ENCODE measurements at regions not wholly inside any gene's neighbourhood (a gene's known extent, or its start where the extent isn't known, plus 50 kb on each side); places are given as distances from the start of the nearest gene placed in this dataset.
A peak's percentile ranks its signal among the peaks of the same experiment; 100 is the strongest.
"Not testable (repeated sequence)": the region's sequence is repeated elsewhere in the genome, so short reads cannot be mapped to it uniquely, and the experiment has no call there.

- no peak for DNase-seq
These were observed 148.9 kb upstream of the CADM1 start for GRCh38 chr11:115653076-115653475.

- no peak for DNase-seq
These were observed 148.3 kb upstream of the CADM1 start for GRCh38 chr11:115652496-115652895.

DNA sequence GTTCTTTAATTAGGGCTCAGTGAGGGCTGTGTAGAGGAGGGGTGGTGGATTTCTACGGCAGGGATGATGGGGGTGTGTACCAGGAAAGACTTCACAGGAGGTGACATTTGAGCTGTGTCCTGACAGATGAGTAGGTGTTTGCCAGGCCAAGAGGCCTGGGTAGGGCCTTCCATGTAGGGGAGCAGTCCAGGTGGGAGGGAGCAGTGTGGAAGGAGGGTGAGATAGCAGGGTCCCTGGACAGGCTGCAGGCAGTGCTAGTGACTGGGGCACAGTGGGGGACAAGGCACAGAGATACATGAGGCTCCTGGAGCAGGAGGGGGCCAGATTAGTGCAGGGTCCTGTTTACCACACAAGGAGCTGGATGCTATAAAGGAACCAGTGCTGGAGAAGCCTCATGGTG lies 147.9 kb upstream of the CADM1 start:
- no peak for DNase-seq

- DNase-seq = no peak
These were observed 145.2 kb upstream of the CADM1 start for GRCh38 chr11:115649461-115649860.

- DNase-seq = no peak
These were observed 141.6 kb upstream of the CADM1 start for GRCh38 chr11:115645631-115646317.

DNA sequence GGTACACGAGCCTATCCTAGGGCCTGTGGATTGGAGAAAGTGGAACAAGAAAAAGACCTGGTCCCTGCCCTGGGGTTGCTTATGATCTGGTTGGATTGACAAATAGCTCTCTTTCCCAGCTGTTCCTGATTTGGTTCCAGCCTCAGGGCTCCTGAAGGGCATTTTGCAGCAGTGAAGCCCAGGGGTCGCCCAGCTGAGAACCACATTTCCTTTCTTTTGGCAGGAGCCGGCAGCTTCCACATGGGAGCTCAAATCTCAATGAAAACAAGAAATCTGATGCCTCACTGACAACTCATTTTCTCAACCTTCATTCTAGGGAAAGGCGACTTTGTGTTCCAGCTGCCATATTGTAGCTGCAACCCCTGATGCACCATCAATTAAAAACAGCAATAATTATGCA lies 140.6 kb upstream of the CADM1 start:
- DNase-seq = no peak

DNA sequence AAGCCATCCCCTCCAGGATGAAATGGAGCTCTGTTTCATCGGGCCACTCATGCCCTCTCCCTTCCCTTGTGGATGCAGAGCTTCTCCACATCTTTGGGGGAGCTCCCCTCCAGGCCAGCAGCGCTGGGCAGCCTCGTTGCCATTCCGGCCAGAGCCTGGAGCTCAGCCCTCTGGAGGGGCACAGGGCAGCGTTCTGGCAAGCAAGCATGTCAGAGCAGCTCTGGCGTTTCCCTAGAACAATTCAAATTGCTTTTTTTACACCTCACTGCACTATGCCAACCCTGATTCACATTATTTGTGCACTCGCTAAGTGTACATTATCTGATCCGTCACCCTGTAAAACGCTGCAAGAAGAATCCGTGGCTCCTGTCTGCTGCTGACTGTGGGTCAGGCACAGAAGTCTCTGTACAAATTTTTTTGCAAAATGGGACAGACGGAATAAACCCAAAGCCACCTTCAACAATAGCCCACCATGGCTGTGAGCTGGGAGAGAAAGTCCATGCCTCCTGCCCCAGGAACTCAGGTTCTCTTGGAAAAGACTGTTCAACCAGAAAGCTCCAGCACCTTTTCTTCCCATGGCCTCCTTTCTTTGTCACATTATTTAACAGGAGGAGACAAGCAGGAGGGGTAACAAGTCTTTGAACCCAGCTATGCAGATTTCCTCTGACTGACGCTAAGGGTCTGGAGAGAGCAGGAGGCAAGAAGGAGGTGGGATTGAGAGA lies 139.5 kb upstream of the CADM1 start:
- DNase-seq = no peak

GRCh38 chr11:115642660-115643059 lies 138.4 kb upstream of the CADM1 start:
- no peak for DNase-seq

- no peak for DNase-seq
These were observed 133.5 kb upstream of the CADM1 start for GRCh38 chr11:115637599-115638241.

- DNase-seq = no peak
These were observed 132.7 kb upstream of the CADM1 start for GRCh38 chr11:115636753-115637527.

DNA sequence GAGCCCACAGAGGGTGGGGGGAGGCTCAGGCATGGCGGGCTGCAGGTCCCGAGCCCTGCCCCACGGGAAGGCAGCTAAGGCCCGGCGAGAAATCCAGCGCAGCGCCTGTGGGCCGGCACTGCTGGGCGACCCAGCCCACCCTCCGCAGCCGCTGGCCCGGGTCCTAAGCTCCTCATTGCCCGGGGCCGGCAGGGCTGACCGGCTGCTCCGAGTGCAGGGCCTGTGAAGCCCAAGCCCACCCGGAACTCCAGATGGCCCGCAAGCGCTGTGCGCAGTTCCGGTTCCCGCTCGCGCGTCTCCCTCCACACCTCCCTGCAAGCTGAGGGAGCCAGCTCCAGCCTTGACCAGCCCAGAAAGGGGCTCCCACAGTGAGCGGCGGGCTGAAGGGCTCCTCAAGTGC lies 129.8 kb upstream of the CADM1 start:
- not testable (repeated sequence) for DNase-seq

- DNase-seq = no peak
These were observed 127.8 kb upstream of the CADM1 start for GRCh38 chr11:115632061-115632460.

DNA sequence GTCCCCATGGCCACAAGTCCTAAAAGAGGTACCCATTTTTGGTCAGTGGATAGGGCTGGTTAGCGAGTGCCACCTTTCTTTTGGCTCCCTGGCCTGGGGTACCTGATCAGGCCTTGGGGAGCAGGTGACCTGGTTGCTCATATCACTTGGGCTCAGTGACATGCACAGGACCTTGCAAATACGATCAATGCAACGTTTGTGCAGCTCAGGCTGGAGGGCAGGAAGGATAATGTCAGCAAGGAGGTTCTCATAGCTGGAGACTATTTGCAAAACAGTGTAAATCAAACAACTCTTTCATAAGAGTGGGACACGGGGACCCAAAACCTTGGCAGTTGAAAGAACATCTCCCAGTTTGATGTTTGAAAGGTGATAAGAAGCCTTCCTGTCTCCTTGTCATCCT lies 127.4 kb upstream of the CADM1 start:
- DNase-seq = no peak

- no peak for DNase-seq
These were observed 126.0 kb upstream of the CADM1 start for GRCh38 chr11:115630214-115630613.

GRCh38 chr11:115629456-115630015 lies 125.3 kb upstream of the CADM1 start:
- no peak for DNase-seq

DNA sequence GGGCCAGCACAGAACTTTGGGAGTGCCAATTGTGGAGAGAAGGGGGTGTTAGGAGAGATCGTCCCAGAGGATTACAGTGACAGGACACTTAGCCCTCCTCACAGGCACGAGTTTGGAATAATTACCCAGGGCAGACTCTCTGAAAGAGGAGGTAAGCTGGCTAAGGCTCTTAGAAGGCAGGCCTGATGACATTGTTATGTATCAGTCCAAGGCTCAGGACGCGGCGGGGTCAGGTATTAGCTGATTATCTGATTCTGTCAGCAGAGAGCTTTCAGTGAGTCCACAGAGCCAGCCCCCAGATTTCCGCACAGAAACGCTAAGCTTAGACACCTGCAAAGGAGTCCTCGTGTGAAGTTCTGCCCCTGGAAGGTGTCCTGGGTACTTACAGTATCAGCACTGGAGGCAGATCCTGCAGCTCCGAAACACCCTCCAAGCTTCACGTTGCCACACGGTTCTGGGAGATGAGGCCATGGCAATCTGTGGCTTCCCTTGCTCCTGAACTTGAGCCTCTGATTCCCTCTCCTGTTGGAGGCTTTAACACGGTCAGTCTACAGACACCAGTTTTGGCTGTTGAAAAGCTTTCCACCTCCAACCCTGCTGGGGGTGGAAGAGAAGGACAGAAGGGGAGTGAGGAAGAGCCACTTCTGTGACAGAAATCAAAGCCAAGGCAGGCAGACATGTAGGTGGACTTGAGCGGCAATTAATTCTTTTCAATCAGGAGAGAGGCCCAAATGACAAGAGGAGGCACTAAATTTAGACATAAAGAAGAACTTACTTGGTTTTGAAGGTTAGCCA lies 123.6 kb upstream of the CADM1 start:
- DNase-seq = no peak

DNA sequence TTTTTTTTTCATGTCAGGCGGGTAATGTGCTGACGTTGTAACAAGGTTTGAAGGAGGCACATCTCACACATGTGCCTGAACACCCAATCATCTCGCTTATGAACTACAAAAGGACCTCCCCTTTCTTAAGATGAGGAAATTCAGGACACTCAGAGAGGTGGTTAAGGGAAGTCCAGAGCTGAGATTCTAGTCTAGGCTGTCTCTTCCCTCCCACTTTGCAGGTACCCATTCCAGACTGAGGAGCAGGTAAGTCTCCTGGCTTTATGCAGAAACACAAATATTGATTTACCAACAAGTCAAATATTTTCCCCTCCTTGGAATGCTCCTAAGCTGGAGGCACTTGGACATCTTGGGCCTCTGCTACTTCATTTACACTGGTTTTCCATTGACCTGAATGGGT lies 122.9 kb upstream of the CADM1 start:
- no peak for DNase-seq

DNA sequence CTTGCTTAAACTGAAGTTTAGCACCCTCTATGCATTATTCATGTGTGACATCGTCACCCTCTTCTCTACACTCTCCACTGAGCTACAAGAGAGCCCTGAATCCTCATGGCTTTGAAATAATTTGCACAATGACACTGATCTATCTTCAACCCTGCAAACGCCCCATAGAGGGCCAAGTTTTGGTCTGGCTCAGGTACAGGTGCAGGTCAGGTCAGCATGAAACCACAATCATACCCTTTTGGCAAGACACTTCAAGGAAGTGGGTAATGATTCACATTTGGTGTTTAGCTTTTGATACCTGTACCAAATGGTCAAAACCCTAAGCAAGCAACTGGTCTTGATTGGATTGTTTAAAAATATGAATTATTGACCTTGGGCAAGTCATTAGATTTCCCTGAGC lies 122.2 kb upstream of the CADM1 start:
- no peak for DNase-seq

DNA sequence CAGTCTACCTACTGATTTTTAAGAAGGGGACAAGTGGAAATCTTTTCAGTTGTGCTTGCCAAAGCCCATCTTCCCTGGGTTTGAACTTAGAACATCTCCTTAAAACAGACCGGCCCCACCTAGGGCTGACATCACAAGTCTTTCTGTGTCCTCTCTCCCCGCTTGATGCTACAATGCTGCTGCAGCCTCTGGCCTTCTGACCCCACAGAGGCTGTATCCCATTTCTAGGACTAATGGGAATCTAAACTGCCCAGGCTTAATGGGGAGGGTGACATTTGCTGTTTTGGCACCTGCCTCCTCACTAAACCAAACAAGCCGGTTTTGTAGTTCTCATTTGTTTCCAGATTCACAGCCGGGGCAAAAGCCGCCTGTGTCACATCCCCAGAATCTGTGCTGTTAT lies 121.3 kb upstream of the CADM1 start:
- no peak for DNase-seq

- DNase-seq = no peak
These were observed 119.8 kb upstream of the CADM1 start for GRCh38 chr11:115624065-115624464.

- DNase-seq = peak; percentile 36
These were observed 118.8 kb upstream of the CADM1 start for GRCh38 chr11:115623021-115623451.

DNA sequence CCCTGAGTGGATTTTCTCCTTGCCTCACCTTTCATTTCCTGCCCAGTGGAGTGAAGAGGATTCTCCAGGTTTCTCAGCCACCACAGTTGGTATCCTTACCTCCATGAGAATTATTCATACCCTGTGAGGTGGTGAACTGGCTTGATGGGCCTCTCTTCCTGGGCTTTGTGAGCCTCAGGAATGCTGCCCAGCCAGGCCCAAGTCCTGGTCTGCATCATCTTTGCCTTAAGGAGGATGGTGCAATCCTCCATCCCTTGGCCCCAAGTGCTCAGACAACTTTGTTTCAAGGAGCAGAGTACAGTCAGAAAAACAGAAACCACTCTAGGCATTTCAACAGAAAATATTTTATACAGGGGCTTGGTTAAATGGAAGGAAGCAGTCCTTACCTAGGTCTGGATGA lies 114.2 kb upstream of the CADM1 start:
- no peak for DNase-seq
